ENCODE measurements at regions not wholly inside any gene's neighbourhood (a gene's known extent, or its start where the extent isn't known, plus 50 kb on each side); places are given as distances from the start of the nearest gene placed in this dataset.

DNA sequence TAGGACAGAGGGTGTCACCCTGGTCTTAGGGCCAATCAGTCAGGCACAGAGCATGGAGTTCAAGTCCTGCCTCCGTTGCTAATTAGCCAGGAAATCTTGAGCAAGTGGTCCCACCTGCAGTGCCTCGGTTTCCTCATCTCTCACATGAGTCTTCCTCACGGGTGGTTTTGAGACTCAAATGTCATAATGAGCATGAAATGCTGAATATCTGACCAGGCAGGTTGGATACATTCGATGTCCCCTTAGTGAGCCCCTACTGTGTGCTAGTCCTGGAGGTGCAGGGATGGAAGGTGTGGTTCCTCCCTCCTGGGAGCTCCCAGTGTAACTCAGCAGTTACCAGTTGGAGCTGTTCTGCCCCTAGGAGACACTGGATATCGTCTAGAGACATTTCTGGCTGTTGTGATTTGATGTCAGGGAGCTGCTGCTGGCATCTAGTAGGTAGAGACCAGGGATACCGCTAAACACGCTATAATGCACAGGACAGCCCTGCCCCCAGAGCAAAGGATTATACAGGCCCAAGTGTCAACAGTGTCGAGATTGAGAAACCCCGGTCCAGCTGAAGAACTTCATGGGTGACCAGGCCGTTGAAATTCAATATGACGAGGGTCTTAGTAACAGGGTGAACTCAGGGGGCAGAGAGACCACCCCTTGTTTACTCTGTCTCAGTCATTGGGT, 118.5 kb upstream of the TWIST2 start:
- TF ChIP-seq, protein P1, sequence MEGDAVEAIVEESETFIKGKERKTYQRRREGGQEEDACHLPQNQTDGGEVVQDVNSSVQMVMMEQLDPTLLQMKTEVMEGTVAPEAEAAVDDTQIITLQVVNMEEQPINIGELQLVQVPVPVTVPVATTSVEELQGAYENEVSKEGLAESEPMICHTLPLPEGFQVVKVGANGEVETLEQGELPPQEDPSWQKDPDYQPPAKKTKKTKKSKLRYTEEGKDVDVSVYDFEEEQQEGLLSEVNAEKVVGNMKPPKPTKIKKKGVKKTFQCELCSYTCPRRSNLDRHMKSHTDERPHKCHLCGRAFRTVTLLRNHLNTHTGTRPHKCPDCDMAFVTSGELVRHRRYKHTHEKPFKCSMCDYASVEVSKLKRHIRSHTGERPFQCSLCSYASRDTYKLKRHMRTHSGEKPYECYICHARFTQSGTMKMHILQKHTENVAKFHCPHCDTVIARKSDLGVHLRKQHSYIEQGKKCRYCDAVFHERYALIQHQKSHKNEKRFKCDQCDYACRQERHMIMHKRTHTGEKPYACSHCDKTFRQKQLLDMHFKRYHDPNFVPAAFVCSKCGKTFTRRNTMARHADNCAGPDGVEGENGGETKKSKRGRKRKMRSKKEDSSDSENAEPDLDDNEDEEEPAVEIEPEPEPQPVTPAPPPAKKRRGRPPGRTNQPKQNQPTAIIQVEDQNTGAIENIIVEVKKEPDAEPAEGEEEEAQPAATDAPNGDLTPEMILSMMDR (IDR thresholded peaks at IDR 0.05; ENCODE audit: insufficient read depth, low read length, missing control alignments) = no peak
- CTCF ChIA-PET = interaction anchor here (0.9 to 2.3 kb wide), 4 partner anchors 9 to 372 kb away, joined by 3 to 12 read pairs (median 8); no protein-coding TSS in a partner anchor
- DNase-seq (ENCODE audit: low read depth, low spot score) = no peak
- POLR2A ChIA-PET = interaction anchor here (0.5 to 2.0 kb wide), 2 partner anchors 59 to 118 kb away, joined by 3 to 8 read pairs; partner anchors contain the start of gene TWIST2
- no peak overlapping the region; the same call in none of the 2 replicates for H3K4me3 ChIP-seq (ENCODE audit: low read depth, low read length)

DNA sequence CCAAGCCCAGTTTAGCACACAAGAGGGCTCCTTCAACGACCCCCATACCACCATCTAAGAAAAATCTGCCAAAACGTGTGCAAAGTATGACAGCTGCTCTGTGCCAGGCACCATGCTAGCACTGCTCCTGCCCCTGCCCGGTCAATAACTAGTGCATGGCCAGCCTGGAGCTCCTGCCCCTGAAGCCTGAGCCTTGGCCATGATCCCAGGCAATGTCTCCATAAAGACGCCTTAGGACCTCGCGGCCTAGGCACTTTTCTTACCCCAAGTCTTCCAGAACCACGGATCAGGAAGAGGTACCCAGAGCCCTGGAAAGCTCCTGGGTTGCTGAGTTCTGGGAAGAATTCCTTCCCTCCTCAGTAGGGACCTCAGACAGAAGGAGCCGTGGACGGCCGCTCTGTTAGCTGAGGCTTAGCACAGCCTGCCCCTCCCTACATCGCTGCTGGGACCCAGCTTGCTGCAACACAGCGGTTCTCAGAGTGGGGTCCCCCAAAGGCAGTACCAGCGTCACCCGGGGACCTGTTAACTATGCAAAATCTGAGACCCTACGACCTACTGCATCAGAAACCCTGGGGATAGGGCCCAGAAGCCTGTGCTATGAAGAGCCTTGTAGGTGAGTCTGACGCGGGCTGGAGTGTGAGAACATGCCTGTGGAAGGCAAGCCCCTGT, 117.8 kb upstream of the TWIST2 start:
- CTCF ChIA-PET = interaction anchor here (0.9 to 1.3 kb wide), 3 partner anchors 26 to 212 kb away, joined by 3 to 10 read pairs (median 3); no protein-coding TSS in a partner anchor
- no peak overlapping the region for H3K4me3 ChIP-seq (ENCODE audit: low read depth, low read length)
- POLR2A ChIA-PET = no interaction called here
- no peak for DNase-seq (ENCODE audit: low read depth, low spot score)
- TF ChIP-seq, protein P1 (IDR thresholded peaks at IDR 0.05; ENCODE audit: insufficient read depth, low read length, missing control alignments) = no peak

DNA sequence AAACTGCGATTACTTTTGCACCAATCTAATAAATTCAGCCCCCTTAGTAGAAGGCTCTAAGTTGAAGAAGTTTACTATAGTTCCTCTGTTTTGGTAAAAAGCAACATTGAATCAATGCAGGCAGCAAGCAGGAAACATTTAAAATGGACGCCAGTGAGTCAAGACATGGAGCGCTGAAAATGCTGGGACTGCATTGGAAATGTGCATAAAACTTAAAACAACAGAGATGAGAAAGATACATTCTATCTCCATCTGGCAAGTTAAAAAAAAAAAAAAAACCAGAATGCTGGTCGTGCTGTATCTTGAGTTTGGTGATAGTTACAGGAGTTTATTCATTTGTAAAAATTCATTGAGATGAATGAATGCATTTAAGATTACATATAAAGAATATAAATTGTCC, 117.0 kb upstream of the TWIST2 start:
- H3K4me3 ChIP-seq (ENCODE audit: low read depth, low read length) = no peak overlapping the region
- ChIA-PET CTCF (interaction anchor here (1.3 kb wide), 1 partner anchor 27 kb away, joined by 3 read pairs; no protein-coding TSS in a partner anchor), POLR2A (no interaction called here)
- TF ChIP-seq, protein P1 (IDR thresholded peaks at IDR 0.05; ENCODE audit: insufficient read depth, low read length, missing control alignments) = no peak
- DNase-seq (ENCODE audit: low read depth, low spot score) = no peak

- ChIA-PET CTCF (interaction anchor here (1.5 kb wide), 1 partner anchor 53 kb away, joined by 7 read pairs; no protein-coding TSS in a partner anchor), POLR2A (no interaction called here)
- TF ChIP-seq, protein P1 (IDR thresholded peaks at IDR 0.05; ENCODE audit: insufficient read depth, low read length, missing control alignments) = no peak
- H3K4me3 ChIP-seq (ENCODE audit: low read depth, low read length) = no peak overlapping the region
- no peak for DNase-seq (ENCODE audit: low read depth, low spot score)
Measured at GRCh38 chr2:238731961-238732360, 115.9 kb upstream of the TWIST2 start.

- no peak overlapping the region for H3K4me3 ChIP-seq (ENCODE audit: low read depth, low read length)
- ChIA-PET POLR2A (no interaction called here), CTCF (interaction anchor here (1.0 kb wide), 1 partner anchor 11 kb away, joined by 3 read pairs; no protein-coding TSS in a partner anchor)
- TF ChIP-seq, protein P1 (IDR thresholded peaks at IDR 0.05; ENCODE audit: insufficient read depth, low read length, missing control alignments) = no peak
- DNase-seq (ENCODE audit: low read depth, low spot score) = no peak
Measured at GRCh38 chr2:238738917-238739316, 109.0 kb upstream of the TWIST2 start.

DNA sequence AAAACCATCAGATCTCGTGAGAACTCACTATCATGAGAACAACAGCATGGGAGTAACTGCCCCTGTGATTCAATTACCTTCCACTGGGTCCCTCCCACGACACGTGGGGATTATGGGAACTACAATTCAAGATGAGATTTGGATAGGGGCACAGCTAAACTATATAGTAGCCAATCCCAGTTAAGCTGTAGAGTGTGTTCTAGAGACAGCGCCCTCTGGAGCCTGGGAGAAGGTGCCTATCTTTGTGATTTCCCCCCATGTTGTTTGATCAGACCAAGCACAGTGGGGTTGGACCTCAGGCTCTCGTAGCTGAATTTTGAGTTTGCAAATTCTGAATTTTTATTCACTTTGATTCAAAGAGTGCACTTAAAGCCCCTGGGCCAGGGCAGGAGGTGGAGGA, 108.2 kb upstream of the TWIST2 start:
- TF ChIP-seq, protein P1 (IDR thresholded peaks at IDR 0.05; ENCODE audit: insufficient read depth, low read length, missing control alignments) = no peak
- POLR2A ChIA-PET = no interaction called here
- H3K4me3 ChIP-seq (ENCODE audit: low read depth, low read length) = no peak overlapping the region
- CTCF ChIA-PET = interaction anchor here (1.0 kb wide), 1 partner anchor 12 kb away, joined by 3 read pairs; no protein-coding TSS in a partner anchor
- no peak for DNase-seq (ENCODE audit: low read depth, low spot score)
